ENCODE measurements at regions not wholly inside any gene's neighbourhood (a gene's known extent, or its start where the extent isn't known, plus 50 kb on each side); places are given as distances from the start of the nearest gene placed in this dataset.
"Not testable (repeated sequence)": the region's sequence is repeated elsewhere in the genome, so short reads cannot be mapped to it uniquely, and the experiment has no call there.

DNA sequence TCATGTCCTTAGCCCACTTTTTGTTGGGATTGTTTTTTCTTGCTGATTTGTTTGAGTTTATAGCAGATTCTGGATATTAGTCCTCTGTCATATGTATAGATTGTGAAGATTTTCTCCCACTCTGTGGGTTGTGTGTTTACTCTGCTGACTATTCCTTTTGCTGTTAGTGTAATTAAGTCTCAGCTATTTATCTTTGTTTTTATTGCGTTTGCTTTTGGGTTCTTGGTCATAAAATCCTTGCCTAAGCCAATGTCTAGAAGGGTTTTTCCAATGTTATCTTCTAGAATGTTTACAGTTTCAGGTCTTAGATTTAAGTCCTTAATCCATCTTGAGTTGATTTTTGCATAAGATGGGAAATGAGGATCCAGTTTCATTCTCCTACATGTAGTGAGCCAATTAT, 351.2 kb upstream of the PIK3R1 start:
- not testable (repeated sequence) for FAIRE-seq

- no peak for FAIRE-seq
Observed at GRCh38 chr5:67858471-67859031, 357.0 kb upstream of the PIK3R1 start.

- no peak for FAIRE-seq
Observed at GRCh38 chr5:67857502-67857901, 358.1 kb upstream of the PIK3R1 start.

GRCh38 chr5:67855523-67855922, 360.0 kb upstream of the PIK3R1 start:
- no peak for FAIRE-seq

- not testable (repeated sequence) for FAIRE-seq
Observed at GRCh38 chr5:67850906-67851305, 364.6 kb upstream of the PIK3R1 start.

DNA sequence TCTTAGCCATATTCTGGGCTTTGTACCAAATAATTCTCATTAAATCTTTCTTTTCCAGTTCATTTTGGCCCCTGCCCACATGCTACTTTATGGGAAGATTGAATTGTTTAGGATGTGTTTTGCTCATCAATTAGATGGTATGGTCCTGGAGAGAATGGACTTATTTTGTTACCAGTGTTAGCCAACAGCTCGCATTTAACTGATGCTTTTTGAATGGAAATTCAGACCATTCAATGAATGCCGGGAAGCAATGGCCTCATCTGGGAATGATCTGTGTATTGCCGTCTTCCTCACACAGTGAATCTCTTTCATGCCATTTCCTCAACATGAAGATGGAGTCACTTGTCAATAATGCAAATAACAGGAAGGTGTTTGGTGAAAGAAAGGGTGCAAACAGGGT, 370.6 kb upstream of the PIK3R1 start:
- no peak for FAIRE-seq

- no peak for FAIRE-seq
Observed at GRCh38 chr5:67842806-67843205, 372.8 kb upstream of the PIK3R1 start.

DNA sequence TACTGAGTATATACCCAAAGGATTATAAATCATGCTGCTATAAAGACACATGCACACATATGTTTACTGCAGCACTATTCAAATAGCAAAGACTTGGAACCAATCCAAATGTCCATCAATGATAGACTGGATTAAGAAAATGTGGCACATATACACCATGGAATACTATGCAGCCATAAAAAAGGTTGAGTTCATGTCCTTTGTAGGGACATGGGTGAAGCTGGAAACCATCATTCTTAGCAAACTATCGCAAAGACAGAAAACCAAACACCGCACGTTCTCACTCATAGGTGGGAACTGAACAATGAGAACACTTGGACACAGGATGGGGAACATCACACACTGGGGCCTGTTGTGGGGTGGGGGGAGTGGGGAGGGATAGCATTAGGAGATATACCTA, 378.3 kb upstream of the PIK3R1 start:
- not testable (repeated sequence) for FAIRE-seq

- not testable (repeated sequence) for FAIRE-seq
Observed at GRCh38 chr5:67836496-67836895, 379.1 kb upstream of the PIK3R1 start.

- no peak for FAIRE-seq
Observed at GRCh38 chr5:67831048-67831447, 384.5 kb upstream of the PIK3R1 start.

DNA sequence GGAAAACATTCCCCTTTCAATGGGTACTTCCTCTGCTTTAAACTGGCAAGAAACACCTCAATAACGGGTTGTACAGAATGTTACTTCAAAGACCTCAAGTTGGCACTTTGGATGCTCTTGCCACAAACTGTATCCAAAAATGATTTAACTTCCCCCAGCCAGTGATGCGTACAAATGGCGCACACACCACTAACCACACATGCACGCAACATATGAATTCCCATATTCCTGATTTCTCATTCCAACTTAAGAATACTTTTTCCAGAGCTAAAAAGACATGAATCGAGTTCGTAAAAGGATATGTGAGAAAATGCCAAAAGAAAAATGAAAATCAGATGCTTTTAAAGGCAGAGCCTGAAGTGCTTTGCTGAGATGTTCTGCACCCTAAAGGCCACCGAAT, 388.0 kb upstream of the PIK3R1 start:
- no peak for FAIRE-seq

DNA sequence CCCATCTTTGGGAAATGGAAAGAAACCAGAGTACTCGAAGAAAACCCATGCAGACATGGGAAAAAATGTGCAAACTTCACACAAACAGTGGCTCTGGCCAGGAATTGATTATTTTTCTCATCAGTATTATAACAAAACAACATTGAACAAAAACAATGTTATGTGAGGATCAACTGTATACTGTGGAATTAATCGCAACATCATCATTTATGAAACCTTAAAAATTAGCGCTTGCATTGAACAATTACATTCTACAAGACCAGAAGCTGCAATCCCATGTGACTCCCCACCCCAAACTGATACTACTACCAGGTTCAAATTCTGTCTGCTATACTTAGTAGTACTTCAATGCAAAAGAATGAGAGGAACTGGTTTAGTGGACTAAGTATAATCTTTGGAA, 390.7 kb upstream of the PIK3R1 start:
- no peak for FAIRE-seq

- FAIRE-seq: no peak
Observed at GRCh38 chr5:67817652-67818051, 397.9 kb upstream of the PIK3R1 start.

DNA sequence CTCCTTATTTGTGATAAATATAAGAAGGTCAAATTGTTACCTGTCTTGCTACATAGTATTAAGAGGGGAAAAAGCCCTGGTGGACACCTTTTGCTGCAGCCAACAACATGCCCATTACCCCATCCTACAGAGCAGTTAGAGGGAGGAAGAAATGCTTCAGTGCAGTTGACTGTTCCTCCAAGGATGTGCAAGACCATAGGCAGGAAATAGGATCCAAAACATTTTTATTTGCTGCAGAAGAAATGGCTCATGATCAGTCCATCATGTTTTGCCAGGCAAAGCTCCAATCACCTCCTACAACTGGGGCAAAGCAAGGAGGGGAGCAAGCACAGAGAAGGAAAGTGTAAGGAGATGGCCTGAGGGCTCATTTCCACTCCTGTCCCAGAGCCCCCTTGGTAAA, 399.1 kb upstream of the PIK3R1 start:
- FAIRE-seq: no peak

- FAIRE-seq: no peak
Observed at GRCh38 chr5:67815455-67816391, 399.8 kb upstream of the PIK3R1 start.

GRCh38 chr5:67814569-67815311, 400.8 kb upstream of the PIK3R1 start:
- no peak for FAIRE-seq

GRCh38 chr5:67813877-67814539, 401.5 kb upstream of the PIK3R1 start:
- FAIRE-seq: no peak

DNA sequence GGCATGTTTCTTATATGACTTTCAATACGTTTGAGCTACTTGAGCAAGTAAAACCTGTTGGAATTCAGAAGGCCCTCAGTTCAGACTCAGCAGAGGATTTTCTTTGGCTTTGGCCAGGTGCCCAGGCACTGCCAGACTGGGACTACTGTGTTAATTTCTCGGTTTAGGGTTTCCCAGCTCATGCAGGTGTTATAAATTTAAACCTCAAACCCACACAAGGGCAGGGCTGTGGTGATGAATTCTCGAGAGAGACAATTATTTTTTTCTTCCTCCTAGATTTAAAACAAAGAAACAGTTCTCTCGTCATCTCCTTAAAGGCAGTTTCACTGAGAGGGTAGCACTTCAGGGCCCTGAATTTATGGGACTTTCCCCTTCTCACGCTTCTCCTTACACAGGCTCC, 406.0 kb upstream of the PIK3R1 start:
- no peak for FAIRE-seq

DNA sequence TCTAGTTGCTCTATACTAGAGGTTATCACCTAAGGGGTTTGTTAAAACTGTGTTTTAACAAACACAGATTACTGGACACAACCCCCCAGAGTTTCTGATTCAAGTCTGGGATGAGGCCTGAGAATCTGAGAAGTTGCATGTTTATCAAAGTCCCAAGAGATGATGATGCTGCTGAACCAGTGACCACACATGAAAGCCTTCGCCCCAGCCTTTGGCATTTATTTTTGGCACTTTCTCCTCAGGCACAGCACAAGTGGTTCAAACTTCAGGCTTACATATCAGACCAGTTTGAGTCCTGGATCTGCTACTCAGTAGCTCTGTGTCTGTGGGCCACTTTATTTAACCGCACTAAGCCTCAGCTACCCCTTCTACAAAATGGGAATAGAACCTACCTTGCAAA, 407.2 kb upstream of the PIK3R1 start:
- FAIRE-seq: no peak

- no peak for FAIRE-seq
Observed at GRCh38 chr5:67807439-67807888, 408.1 kb upstream of the PIK3R1 start.

DNA sequence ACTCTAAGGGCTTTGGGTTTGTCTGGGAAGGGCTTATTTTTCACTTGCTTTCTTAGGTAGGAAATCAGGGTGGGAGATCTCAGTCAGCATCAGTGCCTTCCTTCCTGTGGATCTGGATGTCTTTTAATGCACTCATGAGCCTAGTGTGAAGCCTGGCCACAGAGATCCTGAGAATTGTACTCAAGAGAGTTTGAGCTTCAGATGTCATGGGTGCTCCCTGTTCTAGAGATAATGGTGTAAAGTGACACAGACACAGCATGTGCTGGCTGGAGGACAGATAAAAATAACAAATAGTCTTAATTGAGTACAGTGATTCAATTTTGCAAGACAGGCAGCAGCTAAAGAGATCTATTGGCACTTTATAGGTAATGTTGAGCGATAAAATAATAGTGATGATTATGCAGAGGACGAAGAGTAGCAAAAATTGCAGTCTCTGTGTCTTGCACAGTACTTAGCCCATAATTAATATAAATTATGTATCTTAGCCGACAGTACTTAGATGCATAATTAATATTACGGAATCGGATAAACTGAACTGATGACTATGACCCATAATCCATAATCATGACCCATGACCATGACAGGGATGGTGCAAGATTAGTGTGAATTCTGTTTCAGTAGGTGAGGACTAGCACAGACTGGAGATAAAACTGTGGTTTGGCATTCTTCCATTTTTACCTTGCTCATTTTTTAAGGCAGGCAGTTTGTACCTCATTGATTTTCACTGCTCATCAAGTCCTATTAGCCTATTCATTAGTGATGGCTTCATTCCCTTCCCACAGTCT, 408.7 kb upstream of the PIK3R1 start:
- no peak for FAIRE-seq

DNA sequence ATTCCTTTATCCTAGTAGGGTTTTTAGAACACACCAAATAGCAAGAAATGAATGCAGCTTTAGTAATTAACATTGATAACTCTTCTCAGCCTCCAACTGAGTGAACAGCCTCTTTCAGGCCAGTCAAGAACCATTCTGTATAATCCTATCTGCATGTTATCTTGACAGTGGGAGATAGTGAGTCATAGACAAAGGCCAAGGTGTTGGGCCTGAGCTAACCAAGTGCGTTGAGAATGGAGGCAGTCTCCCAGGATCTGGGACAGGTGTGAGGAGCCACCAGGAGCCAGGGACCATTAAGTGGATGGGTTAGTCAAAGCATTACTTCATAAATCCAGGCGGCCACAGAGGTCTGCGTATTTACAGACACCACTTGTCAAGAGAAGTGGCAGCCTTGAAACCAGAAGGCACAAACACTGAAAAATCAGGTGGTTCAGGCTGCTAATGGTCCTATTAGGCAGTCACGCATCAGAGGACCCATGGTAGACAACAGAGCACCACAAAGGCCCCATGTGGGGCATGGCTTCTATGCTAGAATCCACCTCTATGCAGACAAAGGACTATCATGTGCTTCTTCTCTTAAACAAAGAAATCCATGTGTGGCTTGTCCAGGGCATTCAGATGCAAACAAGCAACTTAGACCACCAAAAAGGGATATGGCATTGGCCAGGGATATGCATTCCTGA, 409.7 kb upstream of the PIK3R1 start:
- FAIRE-seq: no peak
